ENCODE measurements at regions not wholly inside any gene's neighbourhood (a gene's known extent, or its start where the extent isn't known, plus 50 kb on each side); places are given as distances from the start of the nearest gene placed in this dataset.

DNA sequence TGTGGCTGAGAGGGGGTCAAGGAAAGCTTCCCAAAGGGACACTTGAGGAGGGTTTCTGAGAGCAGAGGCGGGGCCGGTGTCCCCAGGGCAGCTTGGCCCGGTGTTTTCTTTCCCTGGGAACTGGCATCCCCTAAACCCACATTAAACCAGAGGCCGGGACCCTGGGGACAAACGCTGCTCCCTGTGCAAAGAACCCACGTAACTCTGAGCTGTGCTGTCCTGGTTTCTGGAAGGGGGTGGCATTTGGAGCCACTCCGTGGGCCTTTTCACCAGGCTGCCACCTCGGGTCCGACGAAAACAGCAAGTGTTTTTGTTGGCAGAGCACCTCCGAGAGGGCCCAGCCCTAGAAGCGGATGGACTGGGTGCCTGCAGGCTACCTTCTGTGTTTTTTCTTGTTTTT is 100.2 kb upstream of the ANO1 start:
- DNase-seq = no peak

DNA sequence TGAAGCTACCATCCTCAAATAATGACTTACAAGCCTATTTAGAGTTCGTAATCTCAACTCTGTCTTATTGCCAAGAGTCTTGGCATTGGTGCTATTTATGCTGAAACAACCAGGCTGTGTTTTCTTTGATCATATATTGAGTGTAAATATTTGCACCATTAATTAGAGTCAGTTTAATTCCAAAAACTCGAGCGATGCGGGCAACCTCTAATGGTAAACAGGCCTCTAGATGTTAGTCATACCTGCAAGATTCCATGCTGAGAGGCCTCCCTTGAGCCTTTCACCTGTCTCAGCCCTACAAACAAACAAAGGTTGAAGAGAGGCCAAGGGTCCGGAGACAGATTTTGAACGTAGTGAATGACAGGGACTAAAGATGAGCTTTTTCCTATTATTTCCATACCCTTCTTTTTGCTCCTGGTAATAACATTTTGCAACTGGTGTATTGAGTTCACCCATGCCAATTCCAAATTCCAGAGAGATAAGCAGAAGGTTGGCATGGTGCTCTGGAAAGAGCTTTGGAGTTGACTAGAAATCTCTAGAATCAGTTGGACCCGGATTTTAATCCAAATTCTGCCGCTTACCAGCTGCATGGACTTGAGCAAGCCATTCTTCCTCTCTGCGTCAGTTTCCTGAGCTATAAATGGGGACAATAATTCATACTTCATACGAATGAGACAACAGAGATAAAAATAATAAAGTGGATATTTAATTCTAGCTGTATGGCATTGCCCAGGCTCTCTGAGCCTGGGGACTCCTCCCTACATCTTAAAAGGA is 99.1 kb upstream of the ANO1 start:
- no peak for DNase-seq

DNA sequence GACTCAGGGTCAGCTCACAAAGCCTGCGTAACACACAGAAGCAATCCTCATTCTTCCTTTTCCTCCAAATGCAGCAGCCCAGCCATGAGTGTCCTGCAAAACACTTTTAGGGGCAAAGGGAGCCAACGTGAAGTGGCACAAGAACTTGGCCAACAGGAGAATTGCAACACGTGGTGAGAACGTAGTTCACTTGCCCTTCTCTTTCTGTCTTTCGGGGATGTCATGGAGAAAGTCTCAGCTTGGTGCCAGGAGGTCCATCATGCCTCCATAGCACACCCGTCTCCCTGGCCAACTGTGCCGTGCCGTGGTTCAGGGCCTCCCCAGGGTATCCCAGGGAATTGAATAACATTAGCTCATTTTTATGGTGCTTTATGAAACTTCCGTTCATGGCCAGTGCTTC is 98.5 kb upstream of the ANO1 start:
- no peak for DNase-seq

DNA sequence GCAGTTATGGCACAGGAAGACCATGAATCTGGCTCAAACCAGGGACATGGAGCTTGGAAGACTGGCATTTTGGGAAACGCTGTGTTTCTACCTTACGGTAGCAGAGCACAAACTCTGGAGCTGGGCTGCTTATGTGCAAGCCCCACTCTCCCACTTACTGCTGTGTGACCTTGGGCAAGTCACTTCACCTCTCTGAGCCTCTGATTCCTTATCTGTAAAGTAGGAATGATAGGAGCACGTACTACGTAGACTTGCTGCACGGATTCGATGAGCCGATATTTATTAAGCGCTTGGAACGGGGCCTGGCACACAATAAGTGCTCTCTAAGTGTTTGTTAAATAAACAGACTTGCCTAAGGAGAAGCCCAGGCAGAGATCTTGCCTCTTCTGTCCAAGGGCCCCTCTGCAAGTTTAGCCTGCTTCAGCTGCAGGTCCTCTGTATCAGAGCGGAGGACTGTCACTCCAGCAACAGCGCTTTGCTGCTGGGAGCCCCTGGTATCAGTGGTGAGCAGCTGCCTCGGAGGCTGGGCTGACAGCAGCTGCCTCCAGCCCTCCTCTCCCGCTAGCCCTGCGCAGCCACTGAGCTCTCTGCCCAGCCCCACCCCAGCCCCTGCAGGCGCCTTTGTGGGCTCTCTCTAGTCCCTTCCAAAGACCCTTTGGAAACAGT is 96.9 kb upstream of the ANO1 start:
- DNase-seq = no peak

DNA sequence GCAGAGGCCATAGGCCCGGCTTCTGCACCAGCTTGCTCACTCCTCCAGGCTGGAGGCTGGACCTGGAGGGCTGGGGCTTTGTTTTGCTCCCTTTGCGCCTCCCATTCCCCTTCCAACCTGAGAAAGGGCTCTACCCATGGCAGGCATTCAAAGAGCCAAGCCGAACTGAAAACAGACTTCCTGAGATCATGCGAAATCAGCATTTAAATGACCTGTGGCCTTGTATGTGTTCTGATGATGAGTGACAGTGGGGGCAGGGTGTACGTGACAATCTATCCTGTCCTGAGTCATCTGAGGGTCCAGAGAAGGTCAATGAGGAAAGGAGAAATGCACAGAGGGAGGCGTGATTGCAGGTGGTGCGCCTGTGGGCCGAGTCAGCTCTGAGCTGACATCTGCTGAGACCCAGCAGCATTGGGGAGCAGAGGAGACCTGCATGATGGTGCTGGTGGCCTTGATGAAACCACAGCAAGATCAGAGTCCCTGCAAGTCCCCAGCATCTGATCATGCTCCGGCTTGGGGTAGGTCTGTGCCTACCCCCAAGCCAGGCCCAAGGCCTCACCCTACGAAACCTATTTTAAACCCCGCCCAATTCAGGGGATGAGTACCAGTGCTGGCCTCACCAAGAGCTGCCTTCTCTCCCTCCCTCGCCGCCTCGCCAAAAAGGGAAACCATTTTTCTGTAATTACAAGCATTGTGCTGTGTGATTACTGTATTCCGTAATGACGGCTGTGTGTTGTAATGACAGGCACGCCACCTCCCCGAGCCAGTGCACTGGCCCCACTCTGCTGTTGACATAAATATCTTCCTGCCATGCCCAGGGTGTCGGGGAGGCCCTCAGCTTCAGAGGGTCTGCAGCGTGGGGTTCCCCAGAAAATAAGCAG is 95.2 kb upstream of the ANO1 start:
- no peak for DNase-seq

DNA sequence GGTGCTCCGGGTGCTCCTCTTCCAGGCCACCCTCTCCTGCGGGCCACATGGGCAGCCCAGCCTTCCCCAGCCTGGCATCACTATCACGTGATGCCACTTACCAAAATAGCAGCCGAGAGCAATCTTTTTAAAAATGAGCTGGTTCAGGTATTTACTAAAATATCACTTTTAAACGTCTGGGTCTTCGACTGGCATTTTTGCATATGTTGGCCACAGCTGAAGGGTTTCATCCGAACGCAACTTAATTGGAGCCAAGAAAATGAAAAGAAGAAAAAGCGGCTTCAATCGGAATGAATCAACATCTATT is 94.6 kb upstream of the ANO1 start:
- no peak for DNase-seq

DNA sequence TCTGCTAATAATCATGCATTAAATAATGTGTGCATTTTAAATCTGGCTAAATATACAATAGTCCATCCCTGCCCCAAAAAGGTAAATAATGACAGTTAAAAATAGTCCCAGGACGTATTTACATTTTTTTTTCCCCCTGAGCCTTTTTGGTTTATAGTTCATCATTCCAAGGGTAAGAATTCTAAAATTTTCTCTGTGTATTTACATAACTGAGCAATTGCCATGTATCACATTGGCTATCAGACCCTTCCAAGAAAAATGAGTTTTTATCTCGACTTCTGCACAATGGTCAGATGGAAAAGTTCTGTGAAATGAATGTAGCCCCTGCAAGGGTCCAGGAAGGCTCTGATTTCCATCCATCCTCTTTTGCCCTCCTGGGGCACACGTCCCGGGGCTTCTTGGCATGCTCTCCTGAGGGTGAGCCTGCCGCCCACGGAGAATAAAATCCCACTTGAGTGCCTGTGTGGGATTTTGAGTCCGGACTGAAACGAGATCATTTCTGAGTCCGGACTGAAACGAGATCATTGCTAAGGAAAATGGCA is 94.1 kb upstream of the ANO1 start:
- DNase-seq = no peak

DNA sequence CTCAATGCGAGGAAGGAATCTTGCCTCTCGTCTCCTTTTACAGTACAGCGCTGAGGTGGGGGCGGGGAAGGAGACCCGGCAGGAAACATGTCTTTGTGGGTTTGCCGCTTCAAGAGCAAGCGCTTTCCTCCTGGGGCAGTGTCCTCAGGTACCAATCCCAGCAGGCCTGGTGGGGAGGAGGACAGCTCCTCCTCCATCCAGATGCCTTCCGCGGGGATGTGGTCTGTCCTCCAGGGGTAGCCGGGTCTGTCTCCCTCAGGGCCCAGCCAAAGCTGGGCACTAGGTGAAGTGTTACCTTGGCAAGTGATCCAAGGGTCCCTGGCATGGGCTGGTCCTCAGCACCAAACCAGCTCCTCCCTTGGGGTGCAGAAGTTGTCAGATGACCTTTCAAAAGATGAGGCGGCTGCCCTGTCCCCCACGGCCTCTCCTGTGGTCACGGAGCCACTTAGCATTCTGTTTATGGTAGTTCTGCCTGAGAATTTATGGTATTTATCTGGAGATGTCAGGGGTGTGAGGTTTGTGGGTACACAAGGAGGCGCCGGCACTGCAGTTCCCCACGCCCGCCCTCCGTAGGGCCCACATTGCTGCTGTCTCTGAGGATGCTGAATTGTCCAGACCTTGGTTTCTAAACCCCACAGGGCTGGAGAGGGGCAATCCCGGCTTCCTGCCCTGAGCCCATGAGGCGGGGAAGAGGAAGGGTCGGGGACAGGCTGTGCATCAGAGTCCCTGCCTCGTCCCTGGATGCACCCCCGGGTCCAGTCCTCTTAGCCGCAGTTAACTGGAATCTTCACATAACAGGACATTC is 93.5 kb upstream of the ANO1 start:
- DNase-seq = no peak

DNA sequence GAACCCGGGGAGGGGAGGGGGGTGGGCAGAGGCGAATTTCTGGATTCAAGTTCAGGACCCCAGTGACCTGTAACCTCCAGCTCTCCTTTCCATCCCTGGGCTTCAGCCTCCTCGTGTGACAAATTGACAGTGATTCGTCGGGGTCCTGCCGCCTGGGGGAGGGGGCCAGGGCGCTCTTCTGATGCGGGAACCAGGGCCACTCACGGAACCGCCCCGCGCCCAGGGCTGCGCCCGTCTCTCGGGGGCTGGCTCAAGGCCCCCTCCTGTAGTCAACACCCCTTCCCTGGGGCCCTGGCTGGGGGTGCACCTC is 92.8 kb upstream of the ANO1 start:
- DNase-seq = no peak

DNA sequence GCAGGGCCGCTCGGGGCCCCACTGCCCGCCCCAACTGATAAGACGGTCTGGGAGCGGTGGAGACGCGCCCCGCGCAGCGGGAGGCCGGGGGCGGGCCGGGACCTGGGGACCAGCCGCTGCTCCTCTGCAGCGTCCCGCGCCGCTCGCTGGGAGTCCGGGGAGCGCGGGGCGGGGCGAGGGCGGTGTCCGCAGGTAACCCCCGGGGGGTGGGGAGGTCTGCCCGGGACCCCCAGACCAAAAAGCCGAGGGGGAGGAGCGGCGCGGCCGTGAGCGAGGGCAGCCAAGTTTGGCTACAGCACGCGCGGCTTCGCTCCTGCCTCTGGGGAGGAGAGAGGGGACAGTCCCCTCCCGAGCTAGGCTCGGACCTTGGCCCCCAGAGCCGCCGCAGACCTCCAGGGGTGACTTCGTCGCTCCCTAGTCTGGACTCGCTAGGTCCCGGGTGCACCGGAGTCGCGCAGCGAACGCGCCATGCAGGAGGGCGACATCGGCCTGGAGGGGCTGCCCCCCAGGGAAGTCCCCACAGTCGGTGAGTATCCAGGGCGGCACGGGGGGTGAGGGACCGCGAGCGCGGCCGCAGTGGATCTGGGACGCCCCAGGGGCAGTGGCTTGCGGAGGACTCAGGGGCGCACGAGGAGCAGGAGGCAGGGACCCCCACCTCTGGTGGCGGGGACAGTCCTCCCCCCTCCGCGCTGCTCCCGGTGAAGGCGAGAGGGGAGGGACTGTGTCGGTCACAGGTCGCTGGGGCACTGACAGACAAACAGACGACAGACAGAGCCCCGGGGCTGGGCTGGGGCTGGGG is 92.3 kb upstream of the ANO1 start:
- no peak for DNase-seq

DNA sequence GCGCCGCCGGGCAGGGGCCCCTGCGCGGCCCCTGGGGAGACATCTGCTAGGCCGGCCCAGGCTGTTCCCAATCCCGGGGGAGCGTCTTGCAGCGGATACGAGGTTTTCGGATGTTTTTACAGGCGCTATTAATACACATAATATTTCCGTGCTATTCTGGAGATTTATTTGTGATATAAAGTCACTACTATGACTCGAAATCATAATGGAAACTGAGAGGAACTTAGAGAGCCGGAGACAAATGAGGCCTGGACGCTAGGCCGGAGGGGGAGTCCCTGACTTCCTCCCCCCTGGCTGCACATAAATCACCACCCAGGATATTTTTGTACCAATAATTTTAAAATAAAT is 91.7 kb upstream of the ANO1 start:
- DNase-seq = no peak

DNA sequence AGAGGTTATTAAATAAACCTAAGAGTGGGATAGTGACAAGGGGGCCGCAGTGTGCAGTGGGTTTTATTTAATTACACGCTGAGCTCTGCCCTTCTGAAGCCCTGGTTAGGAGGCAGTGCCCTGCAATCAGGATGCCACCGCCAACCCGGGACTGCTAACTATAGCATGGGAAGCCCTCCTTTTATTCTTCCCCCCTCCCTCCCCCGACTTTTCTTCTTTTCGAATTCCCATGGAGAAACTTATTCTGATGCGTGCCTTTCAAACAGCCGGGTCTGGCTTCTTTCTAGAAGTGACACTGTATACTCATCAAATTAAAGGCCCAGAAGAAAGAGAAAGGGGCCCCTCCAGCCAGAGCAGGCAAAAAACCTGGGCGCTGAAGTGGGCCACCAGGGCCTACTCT is 91.3 kb upstream of the ANO1 start:
- DNase-seq = no peak

DNA sequence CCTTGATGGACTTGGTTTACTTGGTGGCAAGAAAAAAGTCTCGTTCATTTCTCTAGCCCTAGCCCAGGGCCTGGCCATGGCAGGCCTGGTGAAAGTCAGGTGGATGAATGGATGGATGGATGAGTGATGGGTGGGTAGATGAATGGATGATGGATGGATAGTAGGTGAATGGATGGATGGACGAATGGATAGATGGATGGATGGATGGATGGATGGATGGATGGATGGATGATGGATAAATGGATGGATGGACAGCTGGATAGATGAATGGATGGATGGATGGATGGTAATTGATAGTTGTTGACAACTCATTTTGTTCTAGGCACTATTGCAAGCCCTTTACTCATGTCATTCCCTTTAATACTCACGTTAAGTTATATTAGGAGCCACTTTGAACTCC is 86.1 kb upstream of the ANO1 start:
- no peak for DNase-seq

DNA sequence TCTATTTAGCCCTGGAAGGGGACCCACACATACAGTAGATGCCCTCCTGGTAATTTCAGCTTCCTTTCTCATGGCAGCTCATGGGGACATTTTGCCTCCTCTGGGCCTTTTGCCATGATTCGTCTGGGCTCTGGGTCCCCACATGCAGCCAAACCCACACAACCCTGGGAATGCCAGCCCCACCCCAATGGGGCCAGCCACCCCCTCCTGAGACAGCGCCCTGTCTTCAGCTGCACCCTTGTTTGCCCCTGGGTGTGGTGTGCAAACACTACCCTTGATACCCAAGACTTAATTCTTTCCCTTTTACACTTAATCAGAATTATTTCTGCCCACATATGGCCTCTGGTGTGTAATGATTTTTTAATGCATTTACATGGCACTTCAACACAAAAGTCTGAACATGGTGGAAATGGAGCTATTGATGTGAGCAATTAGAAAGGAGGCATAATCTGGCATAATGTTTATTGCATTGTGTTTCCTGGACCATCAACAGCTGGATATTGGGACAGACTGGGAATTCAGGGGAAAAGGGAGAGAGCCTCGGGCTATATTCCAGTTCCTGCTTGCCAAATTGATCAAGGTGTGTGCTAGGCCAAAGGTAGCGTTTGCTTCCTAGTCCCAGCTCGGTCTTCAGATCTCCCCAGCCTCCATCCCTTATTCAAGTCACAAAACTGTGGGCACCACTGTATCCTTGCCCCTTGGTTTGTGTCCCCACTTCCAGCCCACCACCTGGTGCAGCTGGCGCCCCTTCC is 85.0 kb upstream of the ANO1 start:
- no peak for DNase-seq

DNA sequence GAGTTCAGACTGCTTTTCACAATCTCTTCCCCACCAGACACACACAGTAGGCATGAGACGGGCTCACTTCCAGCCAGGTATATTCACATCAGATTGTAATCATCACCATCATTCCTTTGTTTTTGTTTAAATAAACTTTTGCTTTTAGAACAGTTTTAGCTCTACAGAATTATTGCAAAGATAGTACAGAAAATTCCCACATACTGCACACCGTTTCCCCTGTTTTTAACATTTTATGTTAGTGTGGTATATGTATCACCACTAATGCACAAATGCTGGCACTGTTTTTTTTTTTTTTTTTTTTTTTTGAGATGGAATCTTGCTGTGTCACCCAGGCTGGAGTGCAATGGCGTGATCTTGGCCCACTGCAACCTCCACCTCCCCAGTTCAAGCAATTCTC is 83.3 kb upstream of the ANO1 start:
- DNase-seq = no peak

DNA sequence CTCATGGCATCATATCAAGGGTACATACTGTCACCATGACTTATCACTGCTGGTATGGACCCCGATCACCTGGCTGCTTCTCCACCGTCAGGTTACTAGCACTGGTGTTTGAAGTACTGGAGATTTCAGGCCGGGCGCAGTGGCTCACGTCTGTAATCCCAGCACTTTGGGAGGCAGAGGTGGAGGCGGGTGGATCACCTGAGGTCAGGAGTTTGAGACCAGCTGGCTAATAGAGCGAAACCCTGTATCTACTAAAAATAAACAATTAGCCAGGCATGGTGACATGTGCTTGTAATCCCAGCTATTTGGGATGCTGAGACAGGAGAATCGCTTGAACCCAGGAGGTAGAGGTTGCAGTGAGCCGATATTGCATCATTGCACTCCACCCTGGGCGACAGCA is 82.4 kb upstream of the ANO1 start:
- DNase-seq = no peak

DNA sequence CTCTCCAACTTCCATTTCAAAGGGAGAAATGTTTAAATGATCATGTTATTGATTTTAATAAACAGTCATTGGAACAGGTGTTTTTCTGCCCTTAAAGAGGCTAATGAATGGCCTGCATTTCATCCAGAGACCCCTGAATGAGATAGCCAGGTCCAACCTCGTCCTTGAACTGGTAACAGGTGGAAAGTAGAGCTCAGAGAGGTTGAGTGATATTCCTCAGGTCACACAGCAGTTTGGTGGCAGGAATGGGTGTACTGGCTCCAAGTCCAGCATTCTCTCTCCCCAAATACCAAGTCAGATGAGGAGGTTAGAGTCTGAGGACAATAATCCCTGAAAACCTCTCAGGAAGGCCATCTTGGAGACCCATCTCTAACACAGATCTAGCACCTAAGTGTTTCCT is 81.7 kb upstream of the ANO1 start:
- DNase-seq = no peak

DNA sequence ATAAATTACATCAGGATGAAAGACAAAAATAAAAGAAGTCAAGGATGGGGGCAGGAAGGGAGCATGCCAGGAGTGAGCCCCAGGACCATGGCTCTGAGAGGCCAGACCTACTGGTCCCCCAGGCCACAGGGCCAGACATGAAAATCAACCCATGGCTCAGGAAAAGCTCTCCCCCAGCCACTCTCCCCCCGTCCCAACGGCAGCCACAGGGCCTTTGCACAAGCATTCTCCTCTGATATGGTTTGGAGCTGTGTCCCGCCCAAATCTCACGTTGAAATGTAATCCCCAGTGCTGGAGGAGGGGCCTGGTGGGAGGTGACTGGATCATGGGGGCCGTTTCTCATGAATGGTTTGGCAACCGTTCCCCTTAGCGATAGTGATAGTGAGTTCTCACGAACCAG is 80.8 kb upstream of the ANO1 start:
- no peak for DNase-seq

DNA sequence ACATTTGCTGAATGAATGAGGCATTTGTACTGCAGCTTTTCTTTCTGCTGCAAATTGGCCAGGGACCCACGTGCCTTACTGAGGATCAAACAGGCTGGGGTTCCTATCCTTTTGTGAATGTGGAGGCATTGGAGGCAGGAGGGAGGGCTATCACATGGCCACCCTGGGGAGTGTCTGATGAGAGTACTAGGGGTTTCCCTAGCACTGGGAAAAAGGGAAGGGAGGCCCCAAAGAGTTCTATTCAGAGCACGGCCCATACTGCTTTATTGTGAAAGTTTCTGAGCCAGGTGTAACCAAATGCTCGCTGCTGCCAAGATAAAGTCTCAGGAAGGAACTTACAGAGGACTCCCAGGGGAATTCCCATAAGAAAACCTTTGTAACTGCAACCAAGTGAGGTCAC is 78.4 kb upstream of the ANO1 start:
- no peak for DNase-seq

DNA sequence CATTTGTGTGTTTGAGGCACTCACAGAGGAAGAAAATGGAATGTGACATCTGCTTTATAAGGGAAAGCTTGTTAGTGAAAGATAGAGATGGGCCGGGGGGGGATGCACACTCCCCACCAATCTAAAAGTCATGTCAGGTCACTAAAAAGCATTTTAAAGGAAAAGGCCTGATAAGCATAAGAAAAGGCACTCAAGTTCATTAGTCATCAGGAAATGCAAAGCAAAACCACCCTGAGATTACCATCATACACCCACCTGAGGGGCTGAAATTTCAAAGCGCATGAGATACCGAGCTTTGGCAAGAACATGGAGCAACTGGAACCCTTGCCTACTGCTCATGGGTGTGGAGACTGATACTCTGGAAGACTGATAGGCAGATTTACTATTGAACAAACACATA is 77.9 kb upstream of the ANO1 start:
- no peak for DNase-seq

DNA sequence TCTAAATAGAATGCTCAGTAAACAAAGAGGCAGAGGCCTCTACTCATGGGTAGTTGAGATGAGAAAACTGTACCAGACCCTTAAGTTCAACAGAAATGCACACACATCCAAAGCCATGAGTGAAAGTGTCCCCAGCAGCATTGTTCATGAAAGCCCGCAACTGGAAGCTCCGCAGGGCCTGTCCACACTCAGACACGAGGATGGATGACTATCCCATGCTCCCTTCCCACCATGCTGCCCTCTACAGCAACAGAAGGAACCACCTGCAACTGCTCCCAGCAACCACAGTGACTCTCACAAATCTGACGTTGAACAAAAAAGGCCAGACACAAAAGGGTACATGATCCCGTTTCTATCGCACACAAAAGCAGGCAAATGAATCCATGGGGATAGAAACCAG is 76.9 kb upstream of the ANO1 start:
- DNase-seq = no peak

DNA sequence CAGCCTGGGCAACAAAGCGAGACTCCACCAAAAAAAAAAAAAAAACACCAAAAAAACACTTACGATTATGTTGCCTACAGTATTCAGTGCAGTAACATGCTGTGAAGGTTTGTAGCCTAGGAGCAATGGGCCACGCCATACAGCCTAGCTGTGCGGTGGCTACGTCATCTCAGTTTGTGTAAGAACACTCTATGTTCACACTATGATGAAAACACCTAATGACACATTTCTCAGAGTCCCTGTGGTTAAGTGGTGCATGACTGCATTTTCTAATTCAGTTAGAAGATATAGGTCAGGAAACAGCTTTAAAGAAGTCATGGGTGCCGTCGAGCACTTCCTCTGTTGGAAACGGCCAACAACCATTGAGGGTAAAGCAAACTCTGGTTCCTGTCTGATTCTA is 75.7 kb upstream of the ANO1 start:
- DNase-seq = peak in 1 of 2 donors; percentile 38
